B cell (primary cell): ENCODE measurements at regions not wholly inside any gene's neighbourhood (a gene's known extent, or its start where the extent isn't known, plus 50 kb on each side); places are given as distances from the start of the nearest gene placed in this dataset.

Experiments used
- EZH2 ChIP-seq: IDR thresholded peaks from 2 replicates; pipeline ENCODE4 v1.6.1; 2012; ENCODE audit warnings: borderline replicate concordance, low read depth, mild to moderate bottlenecking, moderate library complexity, low read length; ENCODE audit not compliant: insufficient read depth, poor library complexity, severe bottlenecking
- TF ChIP-seq, protein P1 (sequence below): fragments of 200-600 bp; IDR thresholded peaks from one replicate; pipeline ENCODE4 v1.8.0; 2022; ENCODE audit warnings: antibody characterized with exemption, mild to moderate bottlenecking

DNA sequence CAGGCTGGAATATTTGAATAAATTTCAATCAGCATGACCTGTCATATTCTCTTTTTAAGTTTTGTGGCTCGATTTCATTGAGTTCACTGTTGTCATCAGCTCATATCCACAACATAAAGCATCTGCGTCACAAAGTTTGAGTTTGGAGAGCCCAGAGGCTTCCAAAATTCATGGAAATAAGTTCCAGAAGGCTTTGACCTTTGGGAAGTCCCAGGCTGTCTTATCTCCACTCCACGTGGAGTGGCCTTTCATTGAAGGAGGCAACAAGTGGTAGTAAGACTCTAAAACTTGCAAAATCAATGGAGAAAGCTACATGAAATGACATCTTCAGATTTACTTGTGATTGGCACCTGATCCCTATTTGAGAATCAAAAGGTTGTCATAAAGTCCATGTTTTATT lies 54.1 kb upstream of the UNC5C start:
- TF ChIP-seq, protein P1, sequence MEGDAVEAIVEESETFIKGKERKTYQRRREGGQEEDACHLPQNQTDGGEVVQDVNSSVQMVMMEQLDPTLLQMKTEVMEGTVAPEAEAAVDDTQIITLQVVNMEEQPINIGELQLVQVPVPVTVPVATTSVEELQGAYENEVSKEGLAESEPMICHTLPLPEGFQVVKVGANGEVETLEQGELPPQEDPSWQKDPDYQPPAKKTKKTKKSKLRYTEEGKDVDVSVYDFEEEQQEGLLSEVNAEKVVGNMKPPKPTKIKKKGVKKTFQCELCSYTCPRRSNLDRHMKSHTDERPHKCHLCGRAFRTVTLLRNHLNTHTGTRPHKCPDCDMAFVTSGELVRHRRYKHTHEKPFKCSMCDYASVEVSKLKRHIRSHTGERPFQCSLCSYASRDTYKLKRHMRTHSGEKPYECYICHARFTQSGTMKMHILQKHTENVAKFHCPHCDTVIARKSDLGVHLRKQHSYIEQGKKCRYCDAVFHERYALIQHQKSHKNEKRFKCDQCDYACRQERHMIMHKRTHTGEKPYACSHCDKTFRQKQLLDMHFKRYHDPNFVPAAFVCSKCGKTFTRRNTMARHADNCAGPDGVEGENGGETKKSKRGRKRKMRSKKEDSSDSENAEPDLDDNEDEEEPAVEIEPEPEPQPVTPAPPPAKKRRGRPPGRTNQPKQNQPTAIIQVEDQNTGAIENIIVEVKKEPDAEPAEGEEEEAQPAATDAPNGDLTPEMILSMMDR = no peak
- TF ChIP-seq EZH2 = no peak
